WTC11 (cell line): ENCODE measurements at regions not wholly inside any gene's neighbourhood (a gene's known extent, or its start where the extent isn't known, plus 50 kb on each side); places are given as distances from the start of the nearest gene placed in this dataset.
"Not testable (repeated sequence)": the region's sequence is repeated elsewhere in the genome, so short reads cannot be mapped to it uniquely, and the experiment has no call there.

ENCODE experiments used
- NFE2L1 ChIP-seq: sonication (generic); formaldehyde crosslinking; IDR thresholded peaks from 2 replicates; pipeline ENCODE4 v1.8.1; 2023; ENCODE audit warnings: missing genetic modification reagents
- ZNF263 ChIP-seq: sonication (generic); formaldehyde crosslinking; IDR thresholded peaks from 2 replicates; pipeline ENCODE4 v1.8.1; 2022; ENCODE audit warnings: low read depth, mild to moderate bottlenecking, moderate library complexity, missing genetic modification reagents
- TF ChIP-seq, protein P1 (sequence below): sonication (generic); formaldehyde crosslinking; IDR thresholded peaks from 2 replicates; pipeline ENCODE4 v1.8.0; 2022; ENCODE audit warnings: mild to moderate bottlenecking, missing genetic modification reagents
- TF ChIP-seq, protein P2 (sequence below): fragments of 200-600 bp; IDR thresholded peaks from 2 replicates; pipeline ENCODE4 v1.8.0; 2022; ENCODE audit warnings: antibody characterized with exemption
- TF ChIP-seq, protein P3 (sequence below): sonication (generic); formaldehyde crosslinking; IDR thresholded peaks from 2 replicates; pipeline ENCODE4 v1.8.1; 2023; ENCODE audit warnings: mild to moderate bottlenecking, missing genetic modification reagents, borderline replicate concordance

DNA sequence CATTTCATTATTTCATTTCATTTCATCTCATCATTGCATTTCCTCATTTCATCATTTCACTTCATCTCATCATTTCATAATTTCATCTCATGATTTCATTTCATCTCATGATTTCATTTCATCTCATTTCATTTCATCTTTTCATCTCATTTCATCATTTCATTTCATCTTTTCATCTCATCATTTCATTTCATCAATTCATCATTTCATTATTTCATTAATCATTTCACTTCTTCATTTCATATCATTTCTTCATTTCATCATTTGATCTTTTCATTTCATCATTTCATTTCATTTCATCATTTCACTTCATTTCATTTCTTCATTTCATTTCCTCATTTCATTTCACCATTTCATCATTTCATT is 176.8 kb downstream of the ZNF92 start:
- not testable (repeated sequence) for TF ChIP-seq ZNF263, NFE2L1 (CRISPR knock-in tag)
- TF ChIP-seq, protein P1, sequence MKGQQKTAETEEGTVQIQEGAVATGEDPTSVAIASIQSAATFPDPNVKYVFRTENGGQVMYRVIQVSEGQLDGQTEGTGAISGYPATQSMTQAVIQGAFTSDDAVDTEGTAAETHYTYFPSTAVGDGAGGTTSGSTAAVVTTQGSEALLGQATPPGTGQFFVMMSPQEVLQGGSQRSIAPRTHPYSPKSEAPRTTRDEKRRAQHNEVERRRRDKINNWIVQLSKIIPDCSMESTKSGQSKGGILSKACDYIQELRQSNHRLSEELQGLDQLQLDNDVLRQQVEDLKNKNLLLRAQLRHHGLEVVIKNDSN = not testable (repeated sequence)
- TF ChIP-seq, protein P2, sequence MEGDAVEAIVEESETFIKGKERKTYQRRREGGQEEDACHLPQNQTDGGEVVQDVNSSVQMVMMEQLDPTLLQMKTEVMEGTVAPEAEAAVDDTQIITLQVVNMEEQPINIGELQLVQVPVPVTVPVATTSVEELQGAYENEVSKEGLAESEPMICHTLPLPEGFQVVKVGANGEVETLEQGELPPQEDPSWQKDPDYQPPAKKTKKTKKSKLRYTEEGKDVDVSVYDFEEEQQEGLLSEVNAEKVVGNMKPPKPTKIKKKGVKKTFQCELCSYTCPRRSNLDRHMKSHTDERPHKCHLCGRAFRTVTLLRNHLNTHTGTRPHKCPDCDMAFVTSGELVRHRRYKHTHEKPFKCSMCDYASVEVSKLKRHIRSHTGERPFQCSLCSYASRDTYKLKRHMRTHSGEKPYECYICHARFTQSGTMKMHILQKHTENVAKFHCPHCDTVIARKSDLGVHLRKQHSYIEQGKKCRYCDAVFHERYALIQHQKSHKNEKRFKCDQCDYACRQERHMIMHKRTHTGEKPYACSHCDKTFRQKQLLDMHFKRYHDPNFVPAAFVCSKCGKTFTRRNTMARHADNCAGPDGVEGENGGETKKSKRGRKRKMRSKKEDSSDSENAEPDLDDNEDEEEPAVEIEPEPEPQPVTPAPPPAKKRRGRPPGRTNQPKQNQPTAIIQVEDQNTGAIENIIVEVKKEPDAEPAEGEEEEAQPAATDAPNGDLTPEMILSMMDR = not testable (repeated sequence)
- TF ChIP-seq, protein P3, sequence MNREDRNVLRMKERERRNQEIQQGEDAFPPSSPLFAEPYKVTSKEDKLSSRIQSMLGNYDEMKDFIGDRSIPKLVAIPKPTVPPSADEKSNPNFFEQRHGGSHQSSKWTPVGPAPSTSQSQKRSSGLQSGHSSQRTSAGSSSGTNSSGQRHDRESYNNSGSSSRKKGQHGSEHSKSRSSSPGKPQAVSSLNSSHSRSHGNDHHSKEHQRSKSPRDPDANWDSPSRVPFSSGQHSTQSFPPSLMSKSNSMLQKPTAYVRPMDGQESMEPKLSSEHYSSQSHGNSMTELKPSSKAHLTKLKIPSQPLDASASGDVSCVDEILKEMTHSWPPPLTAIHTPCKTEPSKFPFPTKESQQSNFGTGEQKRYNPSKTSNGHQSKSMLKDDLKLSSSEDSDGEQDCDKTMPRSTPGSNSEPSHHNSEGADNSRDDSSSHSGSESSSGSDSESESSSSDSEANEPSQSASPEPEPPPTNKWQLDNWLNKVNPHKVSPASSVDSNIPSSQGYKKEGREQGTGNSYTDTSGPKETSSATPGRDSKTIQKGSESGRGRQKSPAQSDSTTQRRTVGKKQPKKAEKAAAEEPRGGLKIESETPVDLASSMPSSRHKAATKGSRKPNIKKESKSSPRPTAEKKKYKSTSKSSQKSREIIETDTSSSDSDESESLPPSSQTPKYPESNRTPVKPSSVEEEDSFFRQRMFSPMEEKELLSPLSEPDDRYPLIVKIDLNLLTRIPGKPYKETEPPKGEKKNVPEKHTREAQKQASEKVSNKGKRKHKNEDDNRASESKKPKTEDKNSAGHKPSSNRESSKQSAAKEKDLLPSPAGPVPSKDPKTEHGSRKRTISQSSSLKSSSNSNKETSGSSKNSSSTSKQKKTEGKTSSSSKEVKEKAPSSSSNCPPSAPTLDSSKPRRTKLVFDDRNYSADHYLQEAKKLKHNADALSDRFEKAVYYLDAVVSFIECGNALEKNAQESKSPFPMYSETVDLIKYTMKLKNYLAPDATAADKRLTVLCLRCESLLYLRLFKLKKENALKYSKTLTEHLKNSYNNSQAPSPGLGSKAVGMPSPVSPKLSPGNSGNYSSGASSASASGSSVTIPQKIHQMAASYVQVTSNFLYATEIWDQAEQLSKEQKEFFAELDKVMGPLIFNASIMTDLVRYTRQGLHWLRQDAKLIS (CRISPR knock-in tag) = not testable (repeated sequence)
